Astrocyte (in vitro differentiated cells and primary cell): ENCODE measurements at regions not wholly inside any gene's neighbourhood (a gene's known extent, or its start where the extent isn't known, plus 50 kb on each side); places are given as distances from the start of the nearest gene placed in this dataset.

Experiments
- CTCF ChIP-seq: IDR thresholded peaks from 2 replicates; pipeline ENCODE4 v1.5.1; 2011; ENCODE audit warnings: low read depth, mild to moderate bottlenecking, inconsistent platforms, low read length, moderate library complexity; ENCODE audit not compliant: insufficient read depth
- EZH2 ChIP-seq: IDR thresholded peaks from 2 replicates; pipeline ENCODE4 v1.6.1; 2012; ENCODE audit warnings: mild to moderate bottlenecking, low read length, inconsistent platforms; ENCODE audit not compliant: insufficient read depth

GRCh38 chr10:78535716-78536218 is 502.1 kb downstream of the RPS24 start:
- no peak for TF ChIP-seq CTCF
- TF ChIP-seq EZH2, result no peak
